Mucosa of stomach (tissue), 1 donor: ENCODE measurements at regions not wholly inside any gene's neighbourhood (a gene's known extent, or its start where the extent isn't known, plus 50 kb on each side); places are given as distances from the start of the nearest gene placed in this dataset.

Experiments
- H3K27me3 ChIP-seq: one replicate; pipeline ENCODE4 v1.7.0; 2013; ENCODE audit warnings: mild to moderate bottlenecking, low read length; ENCODE audit not compliant: control insufficient read depth, insufficient read depth
- H3K36me3 ChIP-seq: one replicate; pipeline ENCODE4 v1.7.0; 2013; ENCODE audit warnings: low read length; ENCODE audit not compliant: control insufficient read depth, insufficient read depth
- H3K4me1 ChIP-seq: one replicate; pipeline ENCODE4 v1.7.0; 2013; ENCODE audit warnings: mild to moderate bottlenecking, low read length; ENCODE audit not compliant: control insufficient read depth, insufficient read depth
- H3K4me3 ChIP-seq: one replicate; pipeline ENCODE4 v1.7.0; 2013; ENCODE audit warnings: low read length
- H3K9ac ChIP-seq: one replicate; pipeline ENCODE4 v1.7.0; 2013; ENCODE audit warnings: mild to moderate bottlenecking, low read length, moderate library complexity
- H3K9me3 ChIP-seq: one replicate; pipeline ENCODE4 v1.7.0; 2013; ENCODE audit warnings: mild to moderate bottlenecking, low read length, moderate library complexity; ENCODE audit not compliant: control insufficient read depth
- donor health status: Pancreatic carcinoma.

DNA sequence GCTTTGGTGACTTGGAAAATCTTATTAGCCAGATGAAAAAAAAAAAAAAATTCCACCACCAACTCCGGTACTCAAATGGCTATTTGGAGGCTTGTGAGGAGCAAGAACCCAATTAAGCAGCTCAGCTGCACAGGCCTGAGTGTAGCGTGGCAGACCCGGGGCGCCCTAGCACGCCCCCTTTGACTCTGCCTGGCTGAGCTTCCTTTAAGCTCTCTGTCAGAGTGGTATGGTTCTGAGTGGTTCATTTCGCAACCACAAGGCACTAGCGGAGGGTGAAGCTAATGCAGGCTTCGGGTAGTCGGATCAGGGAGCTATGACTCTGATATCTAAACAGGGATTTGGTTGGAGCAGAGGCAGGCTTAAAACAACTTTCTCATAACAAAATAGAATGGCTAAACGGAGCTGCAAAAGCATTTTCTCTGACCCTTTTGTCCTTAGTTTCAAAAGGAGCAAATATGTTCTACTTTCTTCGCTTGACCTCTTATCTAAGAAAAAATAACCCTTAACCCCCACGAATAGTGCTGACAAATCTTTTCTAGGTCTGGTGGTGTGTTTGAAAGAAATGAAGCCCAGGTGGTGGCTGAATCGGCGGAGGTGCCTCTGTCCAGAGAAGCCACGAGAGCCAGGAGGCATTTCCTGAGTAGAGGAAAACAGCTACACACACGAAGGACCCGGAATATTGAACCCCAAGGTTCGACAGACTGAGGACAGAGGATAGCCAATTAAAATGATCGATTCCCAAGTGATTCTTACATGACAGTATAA is 285.4 kb upstream of the GLI3 start:
- H3K4me1 ChIP-seq, result no peaks in the 10 kb centered on the region
- H3K36me3 ChIP-seq, result no peaks in the 10 kb centered on the region
- H3K4me3 ChIP-seq, result no peak overlapping the region
- H3K9ac ChIP-seq, result no peak overlapping the region
- H3K27me3 ChIP-seq, result no peaks in the 10 kb centered on the region
- no peaks in the 10 kb centered on the region for H3K9me3 ChIP-seq

DNA sequence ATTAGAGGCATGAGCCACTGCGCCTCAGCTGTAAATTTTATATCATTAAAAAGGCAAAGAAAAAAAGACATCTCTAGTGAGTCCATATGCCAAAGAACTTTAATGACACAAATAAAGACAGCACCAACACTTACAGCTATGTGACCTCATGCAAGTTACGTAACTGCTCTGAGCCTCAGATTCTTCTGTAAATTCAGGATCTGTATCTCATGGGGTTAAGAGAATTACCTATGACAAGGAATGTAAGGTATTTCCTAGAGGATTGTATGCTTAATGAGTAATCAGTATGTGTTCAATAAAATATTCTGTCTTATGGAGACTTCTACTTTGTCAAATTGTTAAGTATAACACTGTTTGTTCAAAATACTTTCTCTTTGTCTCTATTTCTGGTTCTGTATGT is 274.0 kb upstream of the GLI3 start:
- no peak overlapping the region for H3K4me3 ChIP-seq
- no peaks in the 10 kb centered on the region for H3K36me3 ChIP-seq
- H3K9ac ChIP-seq, result no peak overlapping the region
- no peaks in the 10 kb centered on the region for H3K9me3 ChIP-seq
- H3K4me1 ChIP-seq, result no peaks in the 10 kb centered on the region
- no peaks in the 10 kb centered on the region for H3K27me3 ChIP-seq

- no peak overlapping the region for H3K4me3 ChIP-seq
- no peaks in the 10 kb centered on the region for H3K4me1 ChIP-seq
- no peaks in the 10 kb centered on the region for H3K27me3 ChIP-seq
- no peaks in the 10 kb centered on the region for H3K9me3 ChIP-seq
- no peak overlapping the region for H3K9ac ChIP-seq
- H3K36me3 ChIP-seq, result no peaks in the 10 kb centered on the region
Observed at GRCh38 chr7:42506097-42506496, 269.1 kb upstream of the GLI3 start.

GRCh38 chr7:42502022-42502421 is 265.0 kb upstream of the GLI3 start:
- no peaks in the 10 kb centered on the region for H3K9me3 ChIP-seq
- no peaks in the 10 kb centered on the region for H3K4me1 ChIP-seq
- no peaks in the 10 kb centered on the region for H3K27me3 ChIP-seq
- H3K9ac ChIP-seq, result no peak overlapping the region
- H3K36me3 ChIP-seq, result no peaks in the 10 kb centered on the region
- no peak overlapping the region for H3K4me3 ChIP-seq

DNA sequence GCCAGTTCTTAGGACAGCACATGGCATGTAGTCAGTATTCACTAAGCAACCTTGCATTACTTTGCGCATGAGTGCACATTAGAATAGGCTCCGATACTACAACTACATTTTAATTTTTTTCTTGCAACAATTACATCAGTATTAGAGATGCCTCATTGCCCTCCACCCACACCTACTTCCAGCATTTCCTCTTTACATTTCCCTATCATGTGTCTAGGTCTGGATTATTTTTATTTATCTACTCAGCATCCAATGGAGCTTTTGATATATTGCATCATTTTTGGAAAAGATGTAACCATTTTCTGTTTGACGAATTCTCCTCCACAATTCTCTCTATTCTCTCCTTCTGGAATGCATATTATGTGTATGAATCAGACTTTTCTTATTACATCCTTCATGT is 258.2 kb upstream of the GLI3 start:
- Histone ChIP-seq H3K9me3 (no peaks in the 10 kb centered on the region), H3K9ac (no peak overlapping the region), H3K4me3 (no peak overlapping the region), H3K36me3 (no peaks in the 10 kb centered on the region), H3K27me3 (no peaks in the 10 kb centered on the region), H3K4me1 (no peaks in the 10 kb centered on the region)

DNA sequence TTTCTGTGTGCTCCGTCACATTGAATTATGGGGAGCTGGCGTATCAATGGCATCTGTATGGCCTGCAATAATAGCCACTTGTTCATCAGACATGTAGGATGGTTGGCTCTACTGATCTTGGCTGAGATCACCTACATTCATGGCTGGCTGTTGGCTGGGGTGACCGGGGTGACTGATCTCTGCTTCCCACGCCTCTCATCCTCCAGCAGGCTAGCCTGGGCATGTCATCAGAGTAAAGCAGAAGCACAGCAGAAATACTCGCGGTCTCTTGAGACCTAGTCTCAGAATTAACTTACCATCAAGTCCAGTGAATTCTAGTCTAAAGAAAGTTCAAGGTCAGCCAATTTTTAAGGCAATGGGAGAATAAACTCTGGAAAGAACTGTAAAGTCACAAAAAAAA is 257.7 kb upstream of the GLI3 start:
- Histone ChIP-seq H3K4me1 (no peaks in the 10 kb centered on the region), H3K36me3 (no peaks in the 10 kb centered on the region), H3K4me3 (no peak overlapping the region), H3K27me3 (no peaks in the 10 kb centered on the region), H3K9ac (no peak overlapping the region), H3K9me3 (no peaks in the 10 kb centered on the region)

- H3K9me3 ChIP-seq, result no peaks in the 10 kb centered on the region
- H3K4me3 ChIP-seq, result no peak overlapping the region
- H3K9ac ChIP-seq, result no peak overlapping the region
- H3K27me3 ChIP-seq, result no peaks in the 10 kb centered on the region
- no peaks in the 10 kb centered on the region for H3K4me1 ChIP-seq
- H3K36me3 ChIP-seq, result no peaks in the 10 kb centered on the region
Observed at GRCh38 chr7:42494199-42494710, 257.2 kb upstream of the GLI3 start.

DNA sequence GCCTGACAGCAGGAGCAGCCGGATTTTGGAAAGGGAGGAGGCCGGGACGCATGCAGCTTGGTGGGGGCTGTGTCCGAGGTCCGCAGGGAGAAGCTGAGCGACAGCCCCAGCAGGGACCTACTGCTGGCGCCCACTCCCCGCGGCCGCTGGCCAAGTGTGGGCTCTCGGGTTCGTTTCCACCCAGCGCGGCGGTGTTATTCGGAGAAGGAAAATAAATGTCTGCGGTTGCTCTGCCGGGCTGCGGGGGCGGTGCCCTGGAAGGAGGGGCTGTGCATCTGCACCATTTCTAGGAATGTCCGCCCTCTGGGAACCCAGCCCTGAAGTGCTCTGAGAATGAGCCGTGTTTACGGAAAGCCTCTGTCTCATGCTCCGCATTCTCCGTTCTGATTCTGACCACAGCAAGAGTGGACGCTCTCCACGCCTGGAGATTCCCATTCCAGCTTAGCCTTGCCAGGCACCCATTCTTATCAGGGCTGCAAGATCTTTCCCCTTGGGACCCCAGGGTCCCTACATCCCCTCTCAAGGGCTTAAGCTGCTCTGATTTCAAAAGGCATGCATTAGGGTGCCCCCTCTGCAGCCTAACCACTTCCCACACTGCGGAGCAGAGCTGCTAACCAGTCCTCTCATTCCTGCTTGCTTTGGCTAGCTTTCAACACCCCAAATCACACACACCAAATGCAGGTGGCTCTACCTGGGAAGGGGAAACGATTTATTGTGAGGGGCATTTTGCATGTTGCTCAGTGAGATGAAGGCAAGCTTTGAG is 256.6 kb upstream of the GLI3 start:
- Histone ChIP-seq H3K9me3 (no peaks in the 10 kb centered on the region), H3K4me1 (no peaks in the 10 kb centered on the region), H3K36me3 (no peaks in the 10 kb centered on the region), H3K27me3 (no peaks in the 10 kb centered on the region), H3K4me3 (no peak overlapping the region), H3K9ac (no peak overlapping the region)

DNA sequence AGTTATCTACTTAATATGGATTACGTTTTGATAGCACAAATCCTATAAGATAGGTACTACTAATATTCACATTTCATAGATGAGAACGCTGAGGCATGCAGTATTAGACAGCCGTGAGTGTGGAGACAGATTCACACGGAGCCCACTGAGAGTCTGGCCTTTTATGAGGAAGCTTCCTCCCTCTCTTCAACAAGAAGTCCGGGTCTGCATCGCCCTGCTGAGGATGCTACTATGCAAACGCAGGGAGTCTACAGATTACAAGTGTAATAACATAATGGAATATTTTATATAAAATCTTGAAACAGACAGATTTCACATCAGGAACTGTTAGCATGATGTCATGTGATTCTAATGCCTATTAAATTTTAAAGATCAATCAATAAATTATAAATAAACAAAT is 255.9 kb upstream of the GLI3 start:
- no peaks in the 10 kb centered on the region for H3K36me3 ChIP-seq
- H3K4me1 ChIP-seq, result no peaks in the 10 kb centered on the region
- no peaks in the 10 kb centered on the region for H3K27me3 ChIP-seq
- H3K4me3 ChIP-seq, result no peak overlapping the region
- no peak overlapping the region for H3K9ac ChIP-seq
- no peaks in the 10 kb centered on the region for H3K9me3 ChIP-seq

- Histone ChIP-seq H3K36me3 (no peaks in the 10 kb centered on the region), H3K27me3 (no peaks in the 10 kb centered on the region), H3K9ac (no peak overlapping the region), H3K9me3 (no peaks in the 10 kb centered on the region), H3K4me1 (no peaks in the 10 kb centered on the region), H3K4me3 (no peak overlapping the region)
Observed at GRCh38 chr7:42491106-42491505, 254.1 kb upstream of the GLI3 start.

- Histone ChIP-seq H3K4me1 (no peaks in the 10 kb centered on the region), H3K4me3 (no peak overlapping the region), H3K36me3 (no peaks in the 10 kb centered on the region), H3K9ac (no peak overlapping the region), H3K27me3 (no peaks in the 10 kb centered on the region), H3K9me3 (no peaks in the 10 kb centered on the region)
Observed at GRCh38 chr7:42489299-42489698, 252.3 kb upstream of the GLI3 start.

- H3K9ac ChIP-seq, result no peak overlapping the region
- H3K4me3 ChIP-seq, result no peak overlapping the region
- H3K4me1 ChIP-seq, result no peaks in the 10 kb centered on the region
- H3K9me3 ChIP-seq, result no peaks in the 10 kb centered on the region
- H3K36me3 ChIP-seq, result no peaks in the 10 kb centered on the region
- no peaks in the 10 kb centered on the region for H3K27me3 ChIP-seq
Observed at GRCh38 chr7:42485301-42485766, 248.3 kb upstream of the GLI3 start.
